ENCODE measurements at regions not wholly inside any gene's neighbourhood (a gene's known extent, or its start where the extent isn't known, plus 50 kb on each side); places are given as distances from the start of the nearest gene placed in this dataset.

- no peak for DNase-seq
Observed at GRCh38 chr16:80299416-80299815, 241.4 kb upstream of the DYNLRB2 start.

- no peak for DNase-seq
Observed at GRCh38 chr16:80298676-80299075, 242.1 kb upstream of the DYNLRB2 start.

- DNase-seq: no peak
Observed at GRCh38 chr16:80296034-80296433, 244.8 kb upstream of the DYNLRB2 start.

- DNase-seq: no peak
Observed at GRCh38 chr16:80294172-80294571, 246.6 kb upstream of the DYNLRB2 start.

- no peak for DNase-seq
Observed at GRCh38 chr16:80288616-80289015, 252.2 kb upstream of the DYNLRB2 start.

GRCh38 chr16:80287674-80288073, 253.1 kb upstream of the DYNLRB2 start:
- DNase-seq: no peak

- DNase-seq: no peak
Observed at GRCh38 chr16:80285104-80285503, 255.7 kb upstream of the DYNLRB2 start.

GRCh38 chr16:80283466-80284392, 257.1 kb upstream of the DYNLRB2 start:
- no peak for DNase-seq

GRCh38 chr16:80280557-80280956, 260.2 kb upstream of the DYNLRB2 start:
- DNase-seq: no peak

- no peak for DNase-seq
Observed at GRCh38 chr16:80279656-80280055, 261.1 kb upstream of the DYNLRB2 start.

- no peak for DNase-seq
Observed at GRCh38 chr16:80277182-80277581, 263.6 kb upstream of the DYNLRB2 start.

GRCh38 chr16:80274576-80275191, 266.1 kb upstream of the DYNLRB2 start:
- no peak for DNase-seq

GRCh38 chr16:80273635-80274538, 266.9 kb upstream of the DYNLRB2 start:
- no peak for DNase-seq

GRCh38 chr16:80265624-80266306, 275.0 kb upstream of the DYNLRB2 start:
- DNase-seq: no peak

GRCh38 chr16:80263848-80264694, 276.7 kb upstream of the DYNLRB2 start:
- no peak for DNase-seq

GRCh38 chr16:80263181-80263823, 277.5 kb upstream of the DYNLRB2 start:
- no peak for DNase-seq

- DNase-seq: no peak
Observed at GRCh38 chr16:80260906-80261311, 279.9 kb upstream of the DYNLRB2 start.

- no peak for DNase-seq
Observed at GRCh38 chr16:80259290-80259805, 281.4 kb upstream of the DYNLRB2 start.

- DNase-seq: no peak
Observed at GRCh38 chr16:80258407-80258806, 282.4 kb upstream of the DYNLRB2 start.

- no peak for DNase-seq
Observed at GRCh38 chr16:80254970-80255369, 285.8 kb upstream of the DYNLRB2 start.

GRCh38 chr16:80253741-80254140, 287.1 kb upstream of the DYNLRB2 start:
- no peak for DNase-seq

Data from inflammatory macrophage treated with lipopolysaccharide for 1 hour (primary cell).